Osteocyte (in vitro differentiated cells): ENCODE measurements at regions not wholly inside any gene's neighbourhood (a gene's known extent, or its start where the extent isn't known, plus 50 kb on each side); places are given as distances from the start of the nearest gene placed in this dataset.
"Not testable (repeated sequence)": the region's sequence is repeated elsewhere in the genome, so short reads cannot be mapped to it uniquely, and the experiment has no call there.

Source experiments
- DNase-seq: peaks from one replicate; pipeline ENCODE4 v3.0.0; 2021; ENCODE audit warnings: mixed read lengths; ENCODE audit not compliant: unreplicated experiment; ENCODE audit errors: extremely low spot score
- H3K27ac Mint-ChIP-seq: one replicate; pipeline ENCODE4 v1.8.0; 2021; ENCODE audit warnings: mild to moderate bottlenecking, mixed read lengths; ENCODE audit not compliant: unreplicated experiment
- H3K27me3 Mint-ChIP-seq: one replicate; pipeline ENCODE4 v1.8.0; 2021; ENCODE audit warnings: mixed read lengths; ENCODE audit not compliant: unreplicated experiment
- H3K36me3 Mint-ChIP-seq: one replicate; pipeline ENCODE4 v1.8.0; 2021; ENCODE audit warnings: mixed read lengths; ENCODE audit not compliant: unreplicated experiment
- H3K4me1 Mint-ChIP-seq: one replicate; pipeline ENCODE4 v1.8.0; 2021; ENCODE audit warnings: mixed read lengths; ENCODE audit not compliant: unreplicated experiment
- H3K4me3 Mint-ChIP-seq: one replicate; pipeline ENCODE4 v1.8.0; 2021; ENCODE audit warnings: mild to moderate bottlenecking, moderate library complexity, mixed read lengths; ENCODE audit not compliant: unreplicated experiment
- H3K9me3 Mint-ChIP-seq: one replicate; pipeline ENCODE4 v1.8.0; 2021; ENCODE audit warnings: mixed read lengths; ENCODE audit not compliant: unreplicated experiment
- TF ChIP-seq, protein P1 (sequence below): fragments of 200-600 bp; sonication (generic); IDR thresholded peaks from 2 replicates; pipeline ENCODE4 v1.5.0; 2021; ENCODE audit warnings: antibody characterized with exemption, mild to moderate bottlenecking, moderate library complexity

DNA sequence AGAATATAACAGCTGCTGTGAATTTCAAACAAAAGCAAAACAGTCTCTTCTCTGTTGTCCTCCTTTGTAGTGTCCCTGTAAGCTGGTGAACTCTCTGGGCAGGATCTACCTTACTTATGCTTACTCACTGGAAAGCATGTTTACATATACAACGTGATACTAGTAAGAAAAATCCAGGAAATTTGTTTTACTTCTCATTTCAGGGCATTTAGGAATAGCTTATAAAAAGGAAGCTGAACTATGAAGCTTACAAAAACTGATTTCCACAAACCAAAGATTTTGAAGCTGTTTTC is 311.0 kb downstream of the NOVA1 start:
- Mint-ChIP-seq H3K4me3 (no peak overlapping the region), H3K9me3 (no peaks in the 10 kb centered on the region), H3K36me3 (no peaks in the 10 kb centered on the region), H3K4me1 (peaks cover under 1% of the 10 kb centered on the region), H3K27ac (no peak overlapping the region), H3K27me3 (no peaks in the 10 kb centered on the region)
- no peak for DNase-seq
- TF ChIP-seq, protein P1, sequence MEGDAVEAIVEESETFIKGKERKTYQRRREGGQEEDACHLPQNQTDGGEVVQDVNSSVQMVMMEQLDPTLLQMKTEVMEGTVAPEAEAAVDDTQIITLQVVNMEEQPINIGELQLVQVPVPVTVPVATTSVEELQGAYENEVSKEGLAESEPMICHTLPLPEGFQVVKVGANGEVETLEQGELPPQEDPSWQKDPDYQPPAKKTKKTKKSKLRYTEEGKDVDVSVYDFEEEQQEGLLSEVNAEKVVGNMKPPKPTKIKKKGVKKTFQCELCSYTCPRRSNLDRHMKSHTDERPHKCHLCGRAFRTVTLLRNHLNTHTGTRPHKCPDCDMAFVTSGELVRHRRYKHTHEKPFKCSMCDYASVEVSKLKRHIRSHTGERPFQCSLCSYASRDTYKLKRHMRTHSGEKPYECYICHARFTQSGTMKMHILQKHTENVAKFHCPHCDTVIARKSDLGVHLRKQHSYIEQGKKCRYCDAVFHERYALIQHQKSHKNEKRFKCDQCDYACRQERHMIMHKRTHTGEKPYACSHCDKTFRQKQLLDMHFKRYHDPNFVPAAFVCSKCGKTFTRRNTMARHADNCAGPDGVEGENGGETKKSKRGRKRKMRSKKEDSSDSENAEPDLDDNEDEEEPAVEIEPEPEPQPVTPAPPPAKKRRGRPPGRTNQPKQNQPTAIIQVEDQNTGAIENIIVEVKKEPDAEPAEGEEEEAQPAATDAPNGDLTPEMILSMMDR: no peak

DNA sequence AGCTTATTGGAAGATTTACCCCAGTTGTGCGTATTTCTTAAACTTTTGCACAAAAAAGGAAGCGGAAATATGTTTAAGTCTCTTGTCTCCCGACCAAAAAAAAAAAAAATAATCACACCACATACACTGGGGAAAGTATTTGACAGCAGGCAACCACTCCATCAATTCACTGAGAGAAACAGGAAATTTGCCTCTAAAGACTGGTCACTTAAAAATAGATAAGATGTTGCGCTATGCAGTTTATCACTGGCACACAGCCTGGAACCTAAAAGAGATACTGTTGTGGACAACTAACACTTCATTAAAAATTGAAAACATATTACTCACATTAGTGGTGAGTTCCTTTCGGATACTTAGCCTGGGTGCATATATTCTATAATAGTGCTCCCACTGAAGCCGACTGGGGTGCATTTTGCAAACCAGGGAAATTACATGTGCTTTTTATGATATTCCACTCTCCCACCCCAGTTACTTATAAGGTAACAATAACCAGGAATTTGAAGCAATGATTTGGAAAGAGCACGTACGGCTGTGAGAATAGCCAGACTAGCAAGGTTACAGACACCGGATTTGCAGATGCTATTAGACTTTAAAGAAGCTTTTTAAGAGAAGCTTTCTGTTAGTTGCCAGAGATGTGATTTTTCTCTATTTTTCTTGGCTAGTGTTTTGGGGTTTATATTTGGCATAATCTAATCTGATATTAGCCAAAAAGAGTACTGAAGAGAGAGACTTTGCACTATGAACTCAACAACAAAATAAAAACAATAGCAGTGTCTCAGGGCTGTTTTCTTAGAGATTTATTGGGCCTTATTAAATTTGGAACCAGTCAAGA is 311.5 kb downstream of the NOVA1 start:
- no peak for DNase-seq
- H3K4me1 Mint-ChIP-seq: peaks cover 2% of the 10 kb centered on the region
- H3K36me3 Mint-ChIP-seq: no peaks in the 10 kb centered on the region
- no peaks in the 10 kb centered on the region for H3K9me3 Mint-ChIP-seq
- H3K27ac Mint-ChIP-seq: no peak overlapping the region
- no peak overlapping the region for H3K4me3 Mint-ChIP-seq
- TF ChIP-seq, protein P1: no peak
- no peaks in the 10 kb centered on the region for H3K27me3 Mint-ChIP-seq

DNA sequence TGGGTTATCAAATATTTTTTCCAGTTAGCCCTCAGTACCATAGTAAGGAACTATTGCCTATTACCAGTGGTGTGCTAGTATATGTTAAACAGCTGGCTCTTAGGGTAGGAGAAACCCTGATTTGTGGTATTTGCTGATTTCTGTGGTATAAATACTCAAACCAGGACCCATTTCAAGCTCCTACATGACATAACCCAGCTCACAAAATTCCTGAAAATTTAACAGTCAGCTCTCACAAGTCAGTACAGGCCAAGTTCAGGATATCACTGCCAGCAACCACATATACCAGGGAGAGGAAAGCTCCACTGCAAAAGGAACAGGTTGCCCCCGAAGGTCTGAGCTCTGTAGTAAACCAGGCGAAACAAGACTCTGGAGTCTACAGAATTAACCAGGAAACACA is 315.3 kb downstream of the NOVA1 start:
- TF ChIP-seq, protein P1: no peak
- H3K27me3 Mint-ChIP-seq: no peaks in the 10 kb centered on the region
- no peaks in the 10 kb centered on the region for H3K36me3 Mint-ChIP-seq
- DNase-seq: no peak
- H3K4me3 Mint-ChIP-seq: no peak overlapping the region
- peaks cover 7% of the 10 kb centered on the region for H3K9me3 Mint-ChIP-seq
- no peak overlapping the region for H3K27ac Mint-ChIP-seq
- H3K4me1 Mint-ChIP-seq: peaks cover 2% of the 10 kb centered on the region

DNA sequence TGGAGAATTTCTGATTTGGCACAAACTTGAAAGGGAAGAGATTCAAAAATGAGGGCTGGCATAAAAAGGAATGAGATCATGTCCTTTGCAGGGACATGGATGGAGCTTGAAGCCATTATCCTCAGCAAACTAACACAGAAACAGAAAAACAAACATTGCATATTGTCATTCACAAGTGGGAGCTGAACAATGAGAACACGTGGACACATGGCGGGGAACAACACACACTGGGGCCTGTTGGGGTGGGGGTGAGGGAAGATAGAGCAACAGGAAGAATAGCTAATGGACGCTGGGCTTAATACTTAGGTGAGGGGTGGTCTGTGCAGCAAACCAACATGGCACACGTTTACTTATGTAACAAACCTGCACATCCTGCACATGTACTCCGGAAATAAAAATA is 315.8 kb downstream of the NOVA1 start:
- not testable (repeated sequence) for H3K4me1 Mint-ChIP-seq, H3K9me3 Mint-ChIP-seq, H3K36me3 Mint-ChIP-seq, H3K27me3 Mint-ChIP-seq, DNase-seq, H3K4me3 Mint-ChIP-seq
- H3K27ac Mint-ChIP-seq: peak overlapping the region; percentile 35

DNA sequence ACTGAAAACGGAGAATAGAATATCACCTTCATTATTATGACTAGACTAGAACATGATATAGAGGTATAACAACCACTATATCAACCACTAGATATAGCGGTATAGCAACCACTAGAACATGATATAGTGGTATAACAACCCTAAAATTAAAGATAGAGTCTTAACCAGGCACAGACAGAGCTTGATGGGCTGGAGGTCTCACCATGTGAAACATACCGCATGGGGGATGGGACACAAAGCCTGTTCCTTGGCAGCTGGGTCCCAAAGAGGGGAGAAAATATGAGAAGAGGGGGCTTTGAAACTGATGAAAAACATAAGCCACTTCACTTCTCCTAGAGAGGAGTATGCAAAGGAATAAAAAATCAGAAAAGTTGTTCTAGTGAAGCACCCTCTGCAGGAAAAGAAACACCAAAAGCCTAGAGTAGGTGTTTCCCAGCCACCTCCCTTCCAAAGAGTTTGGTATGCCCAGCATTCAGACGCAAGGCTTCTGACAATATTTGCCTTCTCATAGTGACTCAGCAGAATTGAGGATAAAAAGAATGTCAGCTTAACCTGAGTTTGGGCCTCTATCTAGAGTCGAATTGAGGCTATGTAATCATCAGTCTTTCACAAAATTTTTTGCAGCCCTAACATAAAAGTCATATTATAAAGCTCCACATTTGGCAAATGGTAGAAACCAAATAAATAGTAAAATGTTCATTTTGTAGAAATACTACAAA is 316.4 kb downstream of the NOVA1 start:
- Mint-ChIP-seq H3K27ac (peak overlapping the region; percentile 35), H3K4me3 (no peak overlapping the region), H3K4me1 (peaks cover 2% of the 10 kb centered on the region), H3K27me3 (no peaks in the 10 kb centered on the region), H3K9me3 (peaks cover 7% of the 10 kb centered on the region), H3K36me3 (no peaks in the 10 kb centered on the region)
- TF ChIP-seq, protein P1: no peak
- no peak for DNase-seq
